HG02759 (cell line): ENCODE measurements at regions not wholly inside any gene's neighbourhood (a gene's known extent, or its start where the extent isn't known, plus 50 kb on each side); places are given as distances from the start of the nearest gene placed in this dataset.

Experiments used
- ATAC-seq: cut with Tn5 transposase; IDR thresholded peaks from one replicate; pipeline ENCODE4 v1.9.1; 2021; ENCODE audit warnings: mild to moderate bottlenecking, moderate library complexity; ENCODE audit not compliant: unreplicated experiment

GRCh38 chr14:100638211-100638855 lies 51.1 kb upstream of the BEGAIN start:
- ATAC-seq: no peak

GRCh38 chr14:100639280-100639679 lies 52.1 kb upstream of the BEGAIN start:
- ATAC-seq: no peak

- ATAC-seq: peak; percentile 99
Measured at GRCh38 chr14:100640471-100641273, 53.5 kb upstream of the BEGAIN start.

- ATAC-seq: no peak
Measured at GRCh38 chr14:100641274-100641860, 54.1 kb upstream of the BEGAIN start.

- no peak for ATAC-seq
Measured at GRCh38 chr14:100643426-100643825, 56.2 kb upstream of the BEGAIN start.

- no peak for ATAC-seq
Measured at GRCh38 chr14:100644383-100644782, 57.2 kb upstream of the BEGAIN start.

GRCh38 chr14:100644784-100645183 lies 57.6 kb upstream of the BEGAIN start:
- ATAC-seq: no peak

- ATAC-seq: peak; percentile 79
Measured at GRCh38 chr14:100645196-100645981, 58.2 kb upstream of the BEGAIN start.

GRCh38 chr14:100645982-100646314 lies 58.7 kb upstream of the BEGAIN start:
- no peak for ATAC-seq

- ATAC-seq: no peak
Measured at GRCh38 chr14:100648474-100649172, 61.4 kb upstream of the BEGAIN start.

- no peak for ATAC-seq
Measured at GRCh38 chr14:100649173-100649519, 61.9 kb upstream of the BEGAIN start.

- no peak for ATAC-seq
Measured at GRCh38 chr14:100651999-100652508, 64.8 kb upstream of the BEGAIN start.

- ATAC-seq: no peak
Measured at GRCh38 chr14:100652744-100653143, 65.5 kb upstream of the BEGAIN start.

GRCh38 chr14:100653409-100653808 lies 66.2 kb upstream of the BEGAIN start:
- ATAC-seq: no peak

- ATAC-seq: no peak
Measured at GRCh38 chr14:100654025-100654813, 67.0 kb upstream of the BEGAIN start.

GRCh38 chr14:100654814-100655740 lies 67.9 kb upstream of the BEGAIN start:
- no peak for ATAC-seq

GRCh38 chr14:100655741-100656085 lies 68.5 kb upstream of the BEGAIN start:
- ATAC-seq: no peak

GRCh38 chr14:100656996-100657395 lies 69.7 kb upstream of the DLK1 start:
- no peak for ATAC-seq

GRCh38 chr14:100657780-100658179 lies 68.9 kb upstream of the DLK1 start:
- ATAC-seq: no peak
